Daoy (cell line): ENCODE measurements at regions not wholly inside any gene's neighbourhood (a gene's known extent, or its start where the extent isn't known, plus 50 kb on each side); places are given as distances from the start of the nearest gene placed in this dataset.
"Not testable (repeated sequence)": the region's sequence is repeated elsewhere in the genome, so short reads cannot be mapped to it uniquely, and the experiment has no call there.

ENCODE experiments used
- DNase-seq: peaks from one replicate; pipeline ENCODE4 v3.0.0-alpha.2; 2015; ENCODE audit warnings: low read depth

GRCh38 chrX:22534643-22535042 is 261.9 kb downstream of the CBLL2 start:
- peak; percentile 80 for DNase-seq

GRCh38 chrX:22536746-22537304 is 264.1 kb downstream of the CBLL2 start:
- DNase-seq: no peak

GRCh38 chrX:22538580-22538979 is 265.9 kb downstream of the CBLL2 start:
- DNase-seq: peak; percentile 19

GRCh38 chrX:22541926-22542325 is 269.2 kb downstream of the CBLL2 start:
- peak; percentile 21 for DNase-seq

- DNase-seq: peak; percentile 29
Observed at GRCh38 chrX:22542641-22543040, 269.9 kb downstream of the CBLL2 start.

- DNase-seq: peak; percentile 52
Observed at GRCh38 chrX:22559506-22559905, 286.8 kb downstream of the CBLL2 start.

- peak; percentile 23 for DNase-seq
Observed at GRCh38 chrX:22575161-22575845, 302.6 kb downstream of the CBLL2 start.

- peak; percentile 62 for DNase-seq
Observed at GRCh38 chrX:22577181-22577580, 304.5 kb downstream of the CBLL2 start.

GRCh38 chrX:22585831-22586230 is 313.1 kb downstream of the CBLL2 start:
- no peak for DNase-seq

GRCh38 chrX:22589845-22590244 is 317.1 kb downstream of the CBLL2 start:
- DNase-seq: no peak

GRCh38 chrX:22594766-22595165 is 322.1 kb downstream of the CBLL2 start:
- DNase-seq: no peak

GRCh38 chrX:22603060-22603459 is 330.3 kb downstream of the CBLL2 start:
- DNase-seq: no peak

GRCh38 chrX:22609452-22609851 is 336.7 kb downstream of the CBLL2 start:
- DNase-seq: not testable (repeated sequence)

GRCh38 chrX:22616867-22617266 is 344.2 kb downstream of the CBLL2 start:
- no peak for DNase-seq

- DNase-seq: no peak
Observed at GRCh38 chrX:22627576-22627975, 354.9 kb downstream of the CBLL2 start.

GRCh38 chrX:22628275-22628674 is 355.6 kb downstream of the CBLL2 start:
- no peak for DNase-seq

GRCh38 chrX:22629105-22629725 is 356.5 kb downstream of the CBLL2 start:
- peak; percentile 33 for DNase-seq

- DNase-seq: peak; percentile 32
Observed at GRCh38 chrX:22634083-22634482, 361.4 kb downstream of the CBLL2 start.

- DNase-seq: no peak
Observed at GRCh38 chrX:22634751-22635150, 362.0 kb downstream of the CBLL2 start.

- no peak for DNase-seq
Observed at GRCh38 chrX:22648281-22648680, 351.5 kb upstream of the DDX53 start.

GRCh38 chrX:22650691-22651090 is 349.1 kb upstream of the DDX53 start:
- no peak for DNase-seq

GRCh38 chrX:22652596-22652995 is 347.2 kb upstream of the DDX53 start:
- peak; percentile 50 for DNase-seq

- no peak for DNase-seq
Observed at GRCh38 chrX:22660756-22661155, 339.0 kb upstream of the DDX53 start.
